Neutrophil (primary cell): ENCODE measurements at regions not wholly inside any gene's neighbourhood (a gene's known extent, or its start where the extent isn't known, plus 50 kb on each side); places are given as distances from the start of the nearest gene placed in this dataset.

ENCODE experiments used
- H3K27ac ChIP-seq: fragments of 200-600 bp; sonication (generic); 2 replicates; pipeline ENCODE4 v1.5.1; 2016; ENCODE audit warnings: mild to moderate bottlenecking, moderate library complexity
- H3K27me3 ChIP-seq: fragments of 200-600 bp; sonication (generic); 2 replicates; pipeline ENCODE4 v1.6.0; 2016; ENCODE audit warnings: mild to moderate bottlenecking
- H3K36me3 ChIP-seq: fragments of 200-600 bp; sonication (generic); 2 replicates; pipeline ENCODE4 v1.5.1; 2017
- H3K4me1 ChIP-seq, 2 experiments: fragments of 200-600 bp in 1 of 2; sonication (generic) in 1 of 2; 1 replicate in 1 of 2; 2 replicates in 1 of 2; pipeline versions ENCODE4 v1.5.1 to v1.6.1; 2013 to 2016; ENCODE audit warnings: low read depth in 1 of 2, low read length in 1 of 2, mild to moderate bottlenecking in 1 of 2, moderate library complexity in 1 of 2; ENCODE audit not compliant: control insufficient read depth in 1 of 2, insufficient read depth in 1 of 2
- H3K4me3 ChIP-seq, 2 experiments: fragments of 200-600 bp in 1 of 2; sonication (generic) in 1 of 2; 1 replicate in 1 of 2; 2 replicates in 1 of 2; pipeline ENCODE4 v1.5.1; 2013 to 2016; ENCODE audit warnings: low read depth in 1 of 2, low read length in 1 of 2, mild to moderate bottlenecking in 1 of 2, moderate library complexity in 1 of 2
- H3K9me3 ChIP-seq: fragments of 200-600 bp; sonication (generic); 2 replicates; pipeline ENCODE4 v1.5.1; 2016
- CTCF ChIP-seq: fragments of 200-600 bp; sonication (generic); IDR thresholded peaks from 2 replicates; pipeline ENCODE4 v1.5.1; 2016; ENCODE audit warnings: antibody characterized with exemption

DNA sequence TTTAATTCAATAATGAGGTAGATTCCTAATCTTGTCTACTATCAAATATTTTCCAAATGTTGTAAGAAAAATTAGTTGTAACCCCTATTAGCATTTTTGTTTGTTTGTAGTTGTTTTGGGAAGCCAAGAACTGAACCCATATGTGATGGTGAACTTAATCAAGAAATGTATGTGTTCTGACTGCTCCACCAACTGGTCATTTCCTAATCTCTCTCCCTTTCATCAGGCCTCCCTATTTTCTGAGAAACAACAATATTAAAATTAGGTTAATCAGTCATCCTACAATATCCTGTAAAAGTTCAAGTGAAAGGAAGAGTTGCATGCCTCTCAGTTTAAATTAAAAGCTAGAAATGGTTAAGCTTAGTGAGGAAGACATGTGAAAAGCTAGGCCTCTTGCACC, 504.0 kb downstream of the EPHA4 start:
- Histone ChIP-seq H3K27me3 (no peaks in the 10 kb centered on the region), H3K27ac (no peak overlapping the region), H3K9me3 (no peaks in the 10 kb centered on the region), H3K4me3 (no peak overlapping the region), H3K4me1 (no peaks in the 10 kb centered on the region), H3K36me3 (no peaks in the 10 kb centered on the region)
- no peak for TF ChIP-seq CTCF

- no peak for TF ChIP-seq CTCF
- Histone ChIP-seq H3K4me3 (no peak overlapping the region), H3K27me3 (no peaks in the 10 kb centered on the region), H3K36me3 (no peaks in the 10 kb centered on the region), H3K4me1 (no peaks in the 10 kb centered on the region), H3K27ac (no peak overlapping the region), H3K9me3 (no peaks in the 10 kb centered on the region)
Observed at GRCh38 chr2:221070106-221070505, 502.0 kb downstream of the EPHA4 start.

DNA sequence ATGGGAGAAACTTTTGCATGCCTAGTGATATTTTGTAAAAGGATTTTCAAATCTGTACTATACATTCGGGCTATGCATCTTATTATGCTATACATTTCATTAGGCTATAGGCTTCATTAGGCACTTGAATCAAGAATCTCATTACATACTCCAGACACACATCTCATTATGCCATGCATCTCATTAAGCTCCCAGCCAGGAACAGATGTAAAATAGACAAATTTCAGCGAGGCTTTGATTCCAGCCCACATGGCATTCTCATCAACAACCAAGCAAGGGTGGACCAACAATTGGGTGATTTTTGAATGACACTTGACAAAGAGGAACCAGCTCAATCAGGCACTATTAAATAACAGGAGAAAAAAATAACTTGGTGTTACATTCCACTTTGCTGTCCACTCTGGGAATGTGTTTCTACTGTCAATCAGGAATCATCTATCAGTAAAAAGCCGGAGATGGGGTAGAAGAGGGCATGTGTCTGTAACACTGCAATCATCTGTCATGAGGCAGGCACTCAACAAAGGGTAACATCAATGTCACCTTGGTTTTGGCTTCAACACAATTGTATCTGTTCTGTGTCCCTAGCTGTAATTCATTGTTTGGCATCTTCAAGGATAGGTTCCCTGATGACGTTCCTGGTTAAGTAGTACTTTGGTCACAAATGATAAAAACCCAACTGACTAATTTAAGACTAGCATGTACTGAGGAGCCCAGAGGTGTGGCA, 498.6 kb downstream of the EPHA4 start:
- TF ChIP-seq CTCF = no peak
- H3K4me1 ChIP-seq = no peaks in the 10 kb centered on the region
- H3K9me3 ChIP-seq = no peaks in the 10 kb centered on the region
- H3K4me3 ChIP-seq = no peak overlapping the region
- no peaks in the 10 kb centered on the region for H3K36me3 ChIP-seq
- H3K27me3 ChIP-seq = no peaks in the 10 kb centered on the region
- no peak overlapping the region for H3K27ac ChIP-seq

DNA sequence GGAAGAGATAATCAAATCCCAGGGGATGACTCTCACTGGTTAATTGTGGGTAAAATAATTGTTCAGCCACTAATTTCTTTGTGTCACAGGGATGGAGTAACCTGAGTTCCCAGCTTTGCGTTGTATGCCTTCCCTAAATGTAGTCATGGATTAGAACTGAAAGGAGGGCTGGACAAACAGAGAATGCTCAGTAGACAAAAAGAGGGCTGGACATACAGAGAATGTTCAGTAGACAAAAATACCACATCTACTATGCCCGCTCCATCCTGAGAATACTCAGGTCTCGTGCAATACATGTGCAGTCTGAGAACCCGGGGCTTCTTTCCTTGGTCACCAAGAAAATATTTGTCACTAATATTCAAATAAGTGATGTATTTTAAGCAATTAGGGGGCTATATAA, 497.9 kb downstream of the EPHA4 start:
- no peaks in the 10 kb centered on the region for H3K27me3 ChIP-seq
- no peak overlapping the region for H3K27ac ChIP-seq
- TF ChIP-seq CTCF = no peak
- no peaks in the 10 kb centered on the region for H3K36me3 ChIP-seq
- H3K9me3 ChIP-seq = no peaks in the 10 kb centered on the region
- no peak overlapping the region for H3K4me3 ChIP-seq
- H3K4me1 ChIP-seq = no peaks in the 10 kb centered on the region

GRCh38 chr2:221075203-221075602, 496.9 kb downstream of the EPHA4 start:
- no peak overlapping the region for H3K27ac ChIP-seq
- H3K4me3 ChIP-seq = no peak overlapping the region
- H3K9me3 ChIP-seq = no peaks in the 10 kb centered on the region
- H3K27me3 ChIP-seq = no peaks in the 10 kb centered on the region
- no peaks in the 10 kb centered on the region for H3K36me3 ChIP-seq
- no peak for TF ChIP-seq CTCF
- no peaks in the 10 kb centered on the region for H3K4me1 ChIP-seq
